ENCODE measurements at regions not wholly inside any gene's neighbourhood (a gene's known extent, or its start where the extent isn't known, plus 50 kb on each side); places are given as distances from the start of the nearest gene placed in this dataset.

DNA sequence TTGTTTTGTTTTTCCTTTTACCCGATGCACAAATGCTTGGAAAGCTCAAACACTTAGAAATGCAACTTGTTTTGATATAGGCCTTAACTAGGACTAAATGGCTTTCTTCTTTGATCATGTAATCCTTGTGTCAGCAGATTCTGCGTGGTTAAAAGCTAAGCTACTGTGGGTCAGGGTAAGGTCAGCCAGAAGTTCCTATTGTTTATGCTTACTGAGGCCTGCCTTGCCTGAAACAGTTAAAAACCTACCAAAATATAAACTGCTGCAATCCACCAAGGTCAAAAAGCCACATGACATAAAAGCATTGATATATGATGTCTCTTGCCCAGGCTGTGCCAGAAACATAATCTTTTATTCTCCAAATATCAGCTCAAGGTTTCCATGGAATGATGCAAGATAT lies 223.4 kb downstream of the FAM47B start:
- Histone ChIP-seq H3F3A (ENCODE audit: low read length, unreplicated experiment) (no peaks in the 10 kb centered on the region), H3K9me2 (replicated peaks; ENCODE audit: low read length) (no peaks in the 10 kb centered on the region), H3K36me3 (ENCODE audit: low read depth, low read length) (no peaks in the 10 kb centered on the region), H4K20me1 (ENCODE audit: low read length) (no peaks in the 10 kb centered on the region), H3K4me1 (ENCODE audit: insufficient read depth, low read length) (no peaks in the 10 kb centered on the region), H3K4me2 (ENCODE audit: low read length) (no peak overlapping the region), H3K9ac (ENCODE audit: low read length) (no peak overlapping the region), H3K27ac (ENCODE audit: low read length) (no peak overlapping the region), H2AFZ (ENCODE audit: low read length) (no peak overlapping the region), H3K9me3 (ENCODE audit: low read length) (no peaks in the 10 kb centered on the region), H3K79me2 (ENCODE audit: low read length) (no peaks in the 10 kb centered on the region), H3K27me3 (ENCODE audit: low read length) (no peaks in the 10 kb centered on the region), H3K4me3 (ENCODE audit: low read length) (no peak overlapping the region)
- ChIA-PET POLR2A (ENCODE audit: unreplicated experiment) (no interaction called here), CTCF (no interaction called here)
- intact Hi-C loops (cut with micrococcal nuclease) = no loop called here
- TF ChIP-seq, protein P1, sequence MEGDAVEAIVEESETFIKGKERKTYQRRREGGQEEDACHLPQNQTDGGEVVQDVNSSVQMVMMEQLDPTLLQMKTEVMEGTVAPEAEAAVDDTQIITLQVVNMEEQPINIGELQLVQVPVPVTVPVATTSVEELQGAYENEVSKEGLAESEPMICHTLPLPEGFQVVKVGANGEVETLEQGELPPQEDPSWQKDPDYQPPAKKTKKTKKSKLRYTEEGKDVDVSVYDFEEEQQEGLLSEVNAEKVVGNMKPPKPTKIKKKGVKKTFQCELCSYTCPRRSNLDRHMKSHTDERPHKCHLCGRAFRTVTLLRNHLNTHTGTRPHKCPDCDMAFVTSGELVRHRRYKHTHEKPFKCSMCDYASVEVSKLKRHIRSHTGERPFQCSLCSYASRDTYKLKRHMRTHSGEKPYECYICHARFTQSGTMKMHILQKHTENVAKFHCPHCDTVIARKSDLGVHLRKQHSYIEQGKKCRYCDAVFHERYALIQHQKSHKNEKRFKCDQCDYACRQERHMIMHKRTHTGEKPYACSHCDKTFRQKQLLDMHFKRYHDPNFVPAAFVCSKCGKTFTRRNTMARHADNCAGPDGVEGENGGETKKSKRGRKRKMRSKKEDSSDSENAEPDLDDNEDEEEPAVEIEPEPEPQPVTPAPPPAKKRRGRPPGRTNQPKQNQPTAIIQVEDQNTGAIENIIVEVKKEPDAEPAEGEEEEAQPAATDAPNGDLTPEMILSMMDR (conservative IDR thresholded peaks at IDR 0.05; ENCODE audit: low read depth, low read length) = no peak
- no peak for TF ChIP-seq EZH2phosphoT487 (IDR thresholded peaks at IDR 0.05; ENCODE audit: borderline replicate concordance, low read length)
- TF ChIP-seq EZH2 (IDR thresholded peaks at IDR 0.05; ENCODE audit: low read length, unreplicated experiment) = no peak
- no TSS peak for BruUV-seq (replicated peaks)
- DNase-seq (no peak), ATAC-seq (no peak)

All from PC-3 (cell line).